Heart left ventricle (tissue), 16 donors: ENCODE measurements at regions not wholly inside any gene's neighbourhood (a gene's known extent, or its start where the extent isn't known, plus 50 kb on each side); places are given as distances from the start of the nearest gene placed in this dataset.
"Not testable (repeated sequence)": the region's sequence is repeated elsewhere in the genome, so short reads cannot be mapped to it uniquely, and the experiment has no call there.

Source experiments
- ATAC-seq, 4 donors: fragments of 200-7000 bp; cut with Tn5 transposase; one replicate each; pipeline ENCODE4 v1.9.1; 2020 to 2022; ENCODE audit warnings: moderate library complexity in 4 of 4, mild to moderate bottlenecking in 3 of 4, moderate number of reproducible peaks in 1 of 4
- DNase-seq, 5 donors: peaks; one replicate each; pipeline ENCODE4 v3.0.0-alpha.2; 2020
- H3K27ac ChIP-seq, 12 donors: fragments of 200-600 bp; sonication (generic) in 4 of 12; one replicate each; pipeline versions ENCODE4 v1.5.0 to v1.8.0; 2016 to 2022; ENCODE audit warnings: mild to moderate bottlenecking in 2 of 12
- H3K27me3 ChIP-seq, 9 donors: fragments of 200-600 bp; sonication (generic) in 2 of 9; one replicate each; pipeline versions ENCODE4 v1.5.1 to v1.8.0; 2016 to 2022; ENCODE audit warnings: mild to moderate bottlenecking in 3 of 9
- H3K36me3 ChIP-seq, 9 donors: fragments of 200-600 bp; sonication (generic) in 2 of 9; one replicate each; pipeline versions ENCODE4 v1.5.0 to v1.8.0; 2018 to 2022; ENCODE audit warnings: mild to moderate bottlenecking in 2 of 9
- H3K4me1 ChIP-seq, 12 donors: fragments of 200-600 bp; sonication (generic) in 4 of 12; one replicate each; pipeline versions ENCODE4 v1.5.0 to v1.8.0; 2016 to 2022; ENCODE audit warnings: mild to moderate bottlenecking in 3 of 12
- H3K4me3 ChIP-seq, 12 donors: fragments of 200-600 bp; sonication (generic) in 4 of 12; one replicate each; pipeline versions ENCODE4 v1.5.0 to v1.8.0; 2017 to 2022; ENCODE audit warnings: mild to moderate bottlenecking in 9 of 12, moderate library complexity in 4 of 12
- H3K9me3 ChIP-seq, 12 donors: fragments of 200-600 bp; sonication (generic) in 4 of 12; one replicate each; pipeline versions ENCODE4 v1.5.0 to v1.8.0; 2016 to 2022; ENCODE audit warnings: mild to moderate bottlenecking in 1 of 12
- CTCF ChIP-seq, 12 donors: fragments of 200-600 bp; sonication (generic) in 4 of 12; IDR thresholded peaks; one replicate each; pipeline versions ENCODE4 v1.5.0 to v1.8.0; 2018 to 2022; ENCODE audit warnings: antibody characterized with exemption in 12 of 12, mild to moderate bottlenecking in 5 of 12
- POLR2A ChIP-seq, 2 donors: fragments of 450-650 bp; IDR thresholded peaks; one replicate each; pipeline ENCODE4 v1.6.1; 2017; ENCODE audit warnings: antibody characterized with exemption in 2 of 2, mild to moderate bottlenecking in 2 of 2, moderate library complexity in 2 of 2
- WGBS, 4 donors: extraction: QIAGEN DNeasy Blood & Tissue Kit in 2 of 4; methylation state at CpG; one replicate each; pipeline versions ENCODE4 v1.1.5 to v1.1.7; 2013 to 2018; 5-methylcytosine and 5-hydroxymethylcytosine counted together
- intact Hi-C, 10 donors: fragments of 100-400 bp; cut with DNase I; formaldehyde crosslinking; loops; one replicate each; pipeline versions ENCODE4 v1.11.1 to v1.14.2; 2022
- donor health status: ischemic (EF 13 %, LVEDD 7.1; RV severe dilation, severe dysfunction).
- donor health status: healthy with polysubstance abuse.
- donor health status: DM: no; HTN: yes; CAD: no.
- donor health status: DM: no; HTN: no; CAD: no.
- donor health status: ischemic (EF 25% LVEDD 6.9; RV normal size, moderate dysfunction).
- donor health status: ischemic (EF 25% LVEDD 5.7; RV mildly dilated, moderate dysfunction).
- donor health status: healthy.
- donor health status: DM: yes; HTN: yes; CAD: no.
- donor health status: ischemic (EF 35%, LVEDD 5.7; RV mildly dilated, moderate dysfunction).
- donor health status: nonischemic (EF 11% LVEDD 7.7; RV severe dilation, severe dysfunction).
- donor health status: DM: yes; HTN: yes; CAD: no.
- donor health status: PGD.
- donor health status: ischemic (EF 29% LVEDD 5.4; RV normal size, mild dysfunction).
- donor health status: nonischemic (EF 23%, LVEDD 6.1; RV moderate dilation, normal function).

GRCh38 chr4:72843466-72843865, 226.1 kb downstream of the COX18 start:
- Histone ChIP-seq H3K36me3 (no peaks in the 10 kb centered on the region), H3K9me3 (peaks cover 0 to 2% (median 0%) of the 10 kb centered on the region in 12 donors), H3K27ac (no peak overlapping the region), H3K4me1 (peaks cover 0 to 7% (median 0%) of the 10 kb centered on the region in 12 donors), H3K27me3 (no peaks in the 10 kb centered on the region), H3K4me3 (no peak overlapping the region)
- intact Hi-C loops = no loop called here
- no peak for ATAC-seq
- DNase-seq = no peak
- no peak for TF ChIP-seq POLR2A (IDR thresholded peaks at IDR 0.05)
- no peak for TF ChIP-seq CTCF (IDR thresholded peaks at IDR 0.05)

GRCh38 chr4:72842323-72842722, 227.2 kb downstream of the COX18 start:
- intact Hi-C loops = no loop called here
- no peak overlapping the region for H3K4me3 ChIP-seq
- DNase-seq = no peak
- no peak for TF ChIP-seq CTCF (IDR thresholded peaks at IDR 0.05)
- no peak for TF ChIP-seq POLR2A (IDR thresholded peaks at IDR 0.05)
- H3K4me1 ChIP-seq = peaks cover 0 to 7% (median 0%) of the 10 kb centered on the region in 12 donors
- no peak overlapping the region for H3K27ac ChIP-seq
- H3K36me3 ChIP-seq = no peaks in the 10 kb centered on the region
- peak in 2 of 4 donors; percentile 37 to 47 for ATAC-seq
- H3K27me3 ChIP-seq = no peaks in the 10 kb centered on the region
- H3K9me3 ChIP-seq = peaks cover 0 to 7% (median 0%) of the 10 kb centered on the region in 12 donors

- ATAC-seq, intact Hi-C loops: not testable (repeated sequence)
- 60 to 86% (median 73%) methylated on average over 1 of the region's 1 CpG for WGBS, 4 donors
Observed at GRCh38 chr4:72840166-72840565, 229.3 kb downstream of the COX18 start.

DNA sequence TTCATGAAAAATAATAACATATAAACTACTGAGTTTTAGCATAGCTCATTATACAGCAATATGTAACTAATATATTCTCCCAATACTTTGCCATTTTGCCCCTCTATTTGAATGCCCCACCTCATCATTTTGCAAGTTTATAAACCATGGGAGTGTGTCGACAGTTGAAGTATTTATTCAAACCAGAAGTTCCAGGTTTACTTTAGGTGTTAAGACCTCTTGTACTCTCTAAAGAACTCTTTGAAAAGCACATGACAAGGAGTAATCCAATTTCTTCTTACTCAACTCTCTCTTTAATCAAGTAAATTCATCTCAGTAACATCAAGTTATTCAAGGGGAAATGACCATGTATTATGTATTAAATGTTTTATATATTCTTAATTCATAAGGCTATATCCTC, 240.7 kb downstream of the COX18 start:
- H3K4me1 ChIP-seq = no peaks in the 10 kb centered on the region
- no peak for ATAC-seq
- WGBS, 4 donors = 79 to 93% (median 89%) methylated on average over 1 of the region's 1 CpG
- no peaks in the 10 kb centered on the region for H3K27me3 ChIP-seq
- H3K4me3 ChIP-seq = no peak overlapping the region
- no peaks in the 10 kb centered on the region for H3K36me3 ChIP-seq
- DNase-seq = no peak
- H3K9me3 ChIP-seq = peaks cover 0 to 33% (median 8%) of the 10 kb centered on the region in 12 donors
- no peak overlapping the region for H3K27ac ChIP-seq
- no peak for TF ChIP-seq POLR2A (IDR thresholded peaks at IDR 0.05)
- TF ChIP-seq CTCF (IDR thresholded peaks at IDR 0.05) = no peak
- intact Hi-C loops = no loop called here

More at GRCh38 chr4:72840166-72840565, 229.3 kb downstream of the COX18 start:
- H3K4me3 ChIP-seq, H3K27me3 ChIP-seq, H3K4me1 ChIP-seq, DNase-seq, H3K36me3 ChIP-seq, H3K27ac ChIP-seq: not testable (repeated sequence)
- H3K9me3 ChIP-seq = peaks cover 0 to 21% (median 0%) of the 10 kb centered on the region in 12 donors

GRCh38 chr4:72827968-72828367, 241.5 kb downstream of the COX18 start:
- Histone ChIP-seq H3K9me3 (peaks cover 0 to 26% (median under 1%) of the 10 kb centered on the region in 12 donors), H3K4me1 (no peaks in the 10 kb centered on the region), H3K27ac (no peak overlapping the region), H3K4me3 (no peak overlapping the region), H3K27me3 (no peaks in the 10 kb centered on the region), H3K36me3 (no peaks in the 10 kb centered on the region)
- intact Hi-C loops = no loop called here
- DNase-seq (no peak), ATAC-seq (no peak)
- TF ChIP-seq POLR2A (IDR thresholded peaks at IDR 0.05) = no peak
- WGBS, 4 donors = 78 to 92% (median 82%) methylated on average over 1 of the region's 1 CpG
